Renal pelvis (tissue), 1 donor: ENCODE measurements at regions not wholly inside any gene's neighbourhood (a gene's known extent, or its start where the extent isn't known, plus 50 kb on each side); places are given as distances from the start of the nearest gene placed in this dataset.
"Not testable (repeated sequence)": the region's sequence is repeated elsewhere in the genome, so short reads cannot be mapped to it uniquely, and the experiment has no call there.

Experiments used
- DNase-seq: peaks from one replicate; pipeline ENCODE4 v3.0.0-alpha.2; 2013

DNA sequence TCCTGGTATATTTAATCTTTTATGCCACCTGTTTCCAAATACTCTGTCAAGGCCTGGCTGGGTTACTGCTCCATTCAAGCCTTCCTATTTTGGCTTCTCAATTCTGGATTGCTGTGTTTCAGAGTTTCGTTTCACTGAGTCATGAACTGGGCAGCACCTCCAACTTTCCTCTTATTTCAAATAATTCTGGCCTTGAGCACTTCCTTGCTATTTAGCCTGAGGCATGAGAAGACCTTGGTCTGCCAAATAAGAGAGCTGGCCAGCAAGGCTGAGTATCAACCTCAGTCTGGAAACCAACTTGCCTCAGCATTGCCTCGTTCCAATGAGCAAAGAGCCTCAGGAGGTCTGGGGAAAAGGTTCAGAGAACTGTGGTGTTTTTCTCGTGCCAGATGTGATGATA lies 66.6 kb downstream of the TNFAIP3 start:
- DNase-seq = no peak

GRCh38 chr6:137936798-137937197 lies 69.7 kb downstream of the TNFAIP3 start:
- no peak for DNase-seq

DNA sequence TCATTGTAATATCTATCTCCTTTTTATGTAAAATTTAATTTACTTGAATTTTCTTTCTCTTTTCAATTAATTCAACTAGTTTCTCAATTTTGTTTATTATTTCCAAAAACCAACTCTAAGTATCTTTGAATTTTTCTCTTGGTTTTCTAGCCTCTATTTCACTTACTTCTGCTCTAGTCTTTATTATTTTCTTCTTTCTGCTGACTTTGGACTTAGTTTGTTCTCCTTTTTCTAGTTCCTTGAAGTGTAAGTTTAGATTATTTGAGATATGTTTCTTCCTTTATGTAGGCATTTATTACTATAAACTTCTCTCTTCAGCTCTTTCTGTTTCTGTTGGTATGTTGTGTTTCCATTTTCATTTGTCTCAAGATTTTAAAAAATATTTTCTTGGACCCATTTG lies 70.8 kb downstream of the TNFAIP3 start:
- DNase-seq = no peak

- no peak for DNase-seq
Observed at GRCh38 chr6:137938770-137939379, 71.8 kb downstream of the TNFAIP3 start.

- DNase-seq = no peak
Observed at GRCh38 chr6:137941995-137942394, 74.9 kb downstream of the TNFAIP3 start.

- DNase-seq = no peak
Observed at GRCh38 chr6:137942736-137943135, 75.7 kb downstream of the TNFAIP3 start.

DNA sequence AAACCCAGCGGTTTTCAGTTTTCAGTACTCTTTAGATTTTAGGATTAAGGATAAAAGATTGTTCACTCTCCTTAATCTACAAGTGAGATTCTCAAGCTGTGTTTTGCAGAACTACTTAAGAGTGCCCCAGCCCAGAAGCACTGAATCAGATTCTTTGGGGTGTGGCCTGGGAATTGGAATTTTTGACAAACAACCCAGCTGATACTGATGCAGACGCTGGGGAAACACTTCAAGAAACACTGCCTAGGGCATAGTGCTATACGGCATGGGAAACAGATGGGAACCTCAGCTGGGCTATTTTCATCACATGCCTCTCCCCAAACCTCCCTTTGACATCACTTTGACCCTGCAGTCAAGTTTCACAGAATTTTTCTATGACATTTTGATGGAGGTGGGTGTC lies 77.3 kb downstream of the TNFAIP3 start:
- not testable (repeated sequence) for DNase-seq

- DNase-seq = peak; percentile 24
Observed at GRCh38 chr6:137944793-137945498, 77.9 kb downstream of the TNFAIP3 start.

- DNase-seq = no peak
Observed at GRCh38 chr6:137949686-137950390, 82.8 kb downstream of the TNFAIP3 start.

- DNase-seq = no peak
Observed at GRCh38 chr6:137950581-137950980, 83.5 kb downstream of the TNFAIP3 start.

GRCh38 chr6:137951064-137951597 lies 84.1 kb downstream of the TNFAIP3 start:
- DNase-seq = no peak

DNA sequence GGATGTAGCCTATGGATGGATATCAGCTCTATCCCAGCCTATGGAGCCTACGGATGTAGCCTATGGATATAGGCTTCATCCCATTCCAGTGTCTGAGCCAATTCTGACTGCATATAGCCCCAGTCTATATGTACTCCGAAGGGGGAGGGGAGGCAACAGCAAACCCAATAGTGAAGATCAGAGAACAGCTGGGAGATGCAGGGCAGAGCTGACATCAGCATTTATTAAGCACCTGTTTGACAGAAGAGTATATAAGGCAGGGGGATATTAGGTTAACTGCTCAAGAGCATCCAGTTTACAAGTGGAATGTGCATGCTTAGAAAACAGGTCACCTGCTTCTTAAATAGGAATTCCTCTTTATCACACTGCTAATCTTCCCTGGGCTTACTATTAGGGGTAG lies 85.2 kb downstream of the TNFAIP3 start:
- DNase-seq = no peak

DNA sequence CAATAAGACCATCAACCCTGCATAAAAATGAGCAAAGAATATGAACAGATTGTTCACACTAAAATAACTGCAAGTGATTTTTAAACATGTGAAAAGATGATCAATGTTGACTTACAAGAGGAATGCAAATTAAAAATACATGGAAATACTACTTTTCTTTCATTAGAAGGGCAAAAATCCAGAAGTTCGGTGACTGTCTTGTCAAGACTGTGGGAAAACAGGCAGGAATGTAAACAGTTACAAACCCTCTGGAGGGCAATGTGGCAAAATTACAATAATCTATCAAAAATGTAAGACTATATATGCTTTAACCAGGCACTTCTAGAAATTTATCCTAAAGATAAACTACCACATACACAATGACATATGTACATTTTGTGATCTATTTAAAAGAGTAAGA lies 86.7 kb downstream of the TNFAIP3 start:
- no peak for DNase-seq

DNA sequence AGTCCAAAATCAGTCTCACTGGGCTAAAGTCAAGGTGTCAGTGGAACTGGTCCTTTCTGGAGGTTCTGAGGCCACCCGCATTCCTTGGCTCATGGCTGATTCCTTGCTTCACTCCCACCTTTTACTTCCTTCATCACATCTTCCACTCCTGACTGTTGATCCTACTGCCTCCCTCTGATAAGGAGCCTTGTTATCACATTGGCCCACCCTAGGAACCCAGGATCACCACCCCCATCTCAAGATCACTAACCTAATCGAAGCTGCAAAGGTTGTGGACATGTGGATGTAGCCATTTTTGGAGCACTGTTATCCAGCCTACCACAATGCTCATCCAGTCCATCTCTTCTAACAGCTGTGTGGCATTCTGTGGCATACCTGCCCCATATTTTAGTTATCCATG lies 87.2 kb downstream of the TNFAIP3 start:
- no peak for DNase-seq

- no peak for DNase-seq
Observed at GRCh38 chr6:137956098-137956488, 89.0 kb downstream of the TNFAIP3 start.

DNA sequence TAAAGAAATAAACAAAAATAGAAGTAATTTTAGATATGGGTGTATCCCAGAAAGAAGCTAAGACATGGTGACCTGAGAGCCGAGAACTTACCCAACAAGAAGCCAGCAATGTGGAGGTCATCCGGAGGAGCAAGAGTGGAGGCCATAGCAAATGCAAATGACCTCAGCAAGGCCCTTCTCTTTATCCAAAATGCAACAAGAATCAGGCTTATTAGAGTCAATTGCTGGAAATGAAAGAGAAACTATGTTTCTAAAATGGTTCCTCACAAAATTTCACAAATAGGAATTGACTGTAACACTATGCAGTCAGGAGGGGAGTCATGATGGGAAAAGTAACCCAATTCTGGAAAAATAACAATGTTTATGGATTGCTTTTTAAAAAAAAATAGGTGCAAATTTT lies 90.4 kb downstream of the TNFAIP3 start:
- no peak for DNase-seq

DNA sequence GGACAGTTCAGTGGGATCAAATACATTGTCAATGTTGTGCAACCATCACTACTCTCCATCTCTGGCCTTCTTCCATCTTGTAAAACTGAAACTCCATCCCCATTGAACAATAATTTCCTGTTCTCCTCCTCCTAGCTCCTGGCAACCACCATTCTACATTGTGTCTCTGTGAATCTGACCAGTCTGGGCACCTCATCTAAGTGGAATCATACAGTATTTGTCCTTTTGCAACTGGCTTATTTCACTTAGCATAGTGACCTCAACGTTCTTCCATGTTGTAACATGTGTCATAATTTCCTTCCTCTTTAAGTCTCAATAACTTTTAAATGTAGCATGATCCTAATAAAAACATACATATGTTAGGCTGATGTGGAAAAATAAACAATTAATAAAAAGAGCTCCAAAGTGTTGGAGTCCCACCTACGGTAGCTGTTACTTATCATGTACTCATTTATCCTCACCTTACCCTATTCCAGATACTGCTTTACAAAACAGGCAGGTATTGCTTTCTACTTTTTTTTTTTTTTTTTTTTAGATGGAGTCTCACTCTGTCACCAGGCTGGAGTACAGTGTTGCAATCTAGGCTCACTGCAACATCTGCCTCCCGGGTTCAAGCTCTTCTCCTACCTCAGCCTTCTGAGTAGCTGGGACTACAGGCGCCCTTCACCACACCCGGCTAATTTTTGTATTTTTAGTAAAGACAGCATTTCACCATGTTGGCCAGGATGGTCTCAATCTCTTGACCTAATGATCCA lies 91.9 kb downstream of the TNFAIP3 start:
- DNase-seq = no peak

GRCh38 chr6:137962725-137963124 lies 95.7 kb downstream of the TNFAIP3 start:
- DNase-seq = no peak

DNA sequence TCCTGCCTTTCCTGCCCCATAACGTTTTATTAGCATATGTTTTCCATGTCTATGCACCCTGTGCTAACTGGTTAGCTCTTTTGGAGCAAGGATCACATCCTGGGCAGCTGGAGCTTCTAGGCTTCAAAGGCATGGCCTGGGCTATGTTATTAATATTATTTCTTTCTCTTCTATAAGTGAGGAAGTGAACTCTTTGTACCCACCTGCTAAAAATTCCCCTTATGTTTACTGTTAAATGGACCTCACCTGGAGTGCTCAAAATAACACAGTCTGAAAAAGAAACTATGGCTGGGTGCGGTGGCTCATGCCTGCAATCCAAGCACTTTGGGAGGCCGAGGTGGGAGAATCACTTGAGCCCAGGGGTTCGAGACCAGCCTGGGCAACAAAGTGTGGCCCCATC lies 97.8 kb downstream of the TNFAIP3 start:
- no peak for DNase-seq

DNA sequence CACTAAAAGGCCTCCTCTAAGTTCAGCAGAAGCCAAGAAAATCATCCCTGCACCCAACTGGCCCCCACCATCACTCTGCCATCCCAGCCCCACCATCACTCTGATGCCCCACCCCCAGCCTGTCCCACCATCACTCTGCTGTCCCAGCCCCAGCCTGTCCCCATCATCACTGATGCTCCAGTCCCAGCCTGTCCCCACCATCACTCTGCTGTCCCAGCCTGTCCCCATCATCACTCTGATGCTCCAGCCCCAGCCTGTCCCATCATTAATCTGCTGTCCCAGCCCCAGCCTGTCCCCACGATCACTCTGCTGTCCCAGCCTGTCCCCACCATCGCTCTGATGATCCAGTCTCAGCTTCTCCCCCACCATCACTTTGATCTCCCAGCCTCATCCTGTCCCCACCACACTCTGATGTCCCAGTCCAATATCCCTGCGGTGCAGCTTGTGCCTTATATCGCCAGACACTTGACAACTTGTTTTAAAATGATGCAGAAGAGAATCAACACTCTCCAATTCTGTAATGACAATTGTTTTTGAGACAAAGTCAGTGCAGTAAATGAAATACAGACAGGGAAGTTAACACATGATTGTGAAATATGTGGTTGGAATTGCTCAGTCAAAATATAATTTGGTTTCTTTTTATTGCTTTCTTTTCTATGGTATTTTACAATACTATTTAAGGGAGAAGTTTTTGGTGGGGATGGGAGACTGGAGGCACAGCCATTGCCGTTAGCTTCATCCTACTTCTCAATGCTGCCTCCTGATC lies 100.8 kb downstream of the TNFAIP3 start:
- DNase-seq = no peak

GRCh38 chr6:137968455-137968804 lies 101.4 kb downstream of the TNFAIP3 start:
- no peak for DNase-seq

GRCh38 chr6:137968901-137969300 lies 101.8 kb downstream of the TNFAIP3 start:
- DNase-seq = no peak
